ENCODE measurements at regions not wholly inside any gene's neighbourhood (a gene's known extent, or its start where the extent isn't known, plus 50 kb on each side); places are given as distances from the start of the nearest gene placed in this dataset.

GRCh38 chr17:79534851-79535727, 75.8 kb downstream of the RBFOX3 start:
- TF ChIP-seq L3MBTL2 (conservative IDR thresholded peaks at IDR 0.05) = no peak
- TF ChIP-seq ARNT (IDR thresholded peaks at IDR 0.05) = no peak
- TF ChIP-seq TARDBP (IDR thresholded peaks at IDR 0.05) = no peak
